ENCODE measurements at regions not wholly inside any gene's neighbourhood (a gene's known extent, or its start where the extent isn't known, plus 50 kb on each side); places are given as distances from the start of the nearest gene placed in this dataset.
A peak's percentile ranks its signal among the peaks of the same experiment; 100 is the strongest.

- Histone ChIP-seq H3K4me3 (ENCODE audit: insufficient read depth, low read depth, low read length) (no peak overlapping the region), H4K8ac (ENCODE audit: low read depth in 2 of 2, low read length in 2 of 2) (no peak overlapping the region), H3K27ac (ENCODE audit: insufficient read depth, low read length) (no peak overlapping the region), H3K9me1 (ENCODE audit: insufficient read depth, low read length) (peaks cover 4% of the 10 kb centered on the region; the same call in 1 of the 2 replicates), H2AK9ac (replicated peaks; ENCODE audit: low read depth, low read length, poor library complexity) (no peak overlapping the region), H3K9me3 (ENCODE audit: control insufficient read depth, insufficient read depth, low read length) (no peaks in the 10 kb centered on the region), H3K23ac (ENCODE audit: low read depth, low read length) (peak overlapping the region; percentile 24; the same call in 1 of the 2 replicates), H3K9ac (ENCODE audit: low read depth, low read length) (no peak overlapping the region), H3K36me3 (ENCODE audit: control insufficient read depth, insufficient read depth, low read length) (no peaks in the 10 kb centered on the region), H4K5ac (ENCODE audit: low read depth, low read length) (no peak overlapping the region), H3K18ac (ENCODE audit: low read depth, low read length) (no peak overlapping the region), H3K4me1 (ENCODE audit: control insufficient read depth, insufficient read depth, low read length) (peaks cover 2% of the 10 kb centered on the region; the same call in 1 of the 2 replicates), H4K91ac (ENCODE audit: insufficient read depth, low read depth, low read length) (no peak overlapping the region), H2BK15ac (ENCODE audit: low read depth, low read length) (no peak overlapping the region), H2AK5ac (ENCODE audit: low read depth, low read length) (peak overlapping the region; percentile 13; the same call in 1 of the 2 replicates), H3K4me2 (ENCODE audit: low read depth, low read length) (no peak overlapping the region), H4K20me1 (ENCODE audit: insufficient read depth, low read length) (no peaks in the 10 kb centered on the region), H3K27me3 (ENCODE audit: control insufficient read depth, insufficient read depth, low read length) (peaks cover 60% of the 10 kb centered on the region), H3K79me1 (ENCODE audit: low read depth in 1 of 2, low read length in 2 of 2) (no peaks in the 10 kb centered on the region), H2BK5ac (ENCODE audit: low read depth, low read length, poor library complexity, severe bottlenecking) (peak overlapping the region; percentile 58), H3K4ac (ENCODE audit: low read depth, low read length) (no peak overlapping the region), H2BK20ac (ENCODE audit: low read depth, low read length) (no peak overlapping the region), H3K14ac (replicated peaks; ENCODE audit: low read depth, low read length) (peak overlapping the region; percentile 5; the same call in 1 of the 2 replicates), H2BK120ac (ENCODE audit: low read depth, low read length) (no peak overlapping the region), H3K56ac (ENCODE audit: extremely low read depth, insufficient read depth, low read length) (no peak overlapping the region), H2AFZ (replicated peaks; ENCODE audit: low read length, poor library complexity) (no peak overlapping the region)
- ATAC-seq (ENCODE audit: low read depth) (no peak), DNase-seq (no peak)
- POLR2A ChIA-PET (ENCODE audit: unreplicated experiment) = no interaction called here
- dilution Hi-C loops (cut with HindIII; ENCODE audit: low sequenced_read_pairs, unreplicated experiment) = no loop called here
- intact Hi-C loops (cut with micrococcal nuclease) = no loop called here
- 63% methylated on average over 2 of the region's 5 CpGs; no CpG with 5 or more reads in 1 of the 2 experiments for WGBS, 2 experiments (ENCODE audit: extremely low coverage in 2 of 2, insufficient read length in 1 of 2)
- no TSS peak for BruUV-seq (replicated peaks)
- TF ChIP-seq MAZ (IDR thresholded peaks at IDR 0.05; ENCODE audit: borderline replicate concordance, low read depth, low read length) = no peak
- TF ChIP-seq MXI1 (IDR thresholded peaks at IDR 0.05; ENCODE audit: borderline replicate concordance, low read depth, low read length) = no peak
- TF ChIP-seq CEBPB (IDR thresholded peaks at IDR 0.05; ENCODE audit: low read depth, low read length) = no peak
- no peak for TF ChIP-seq FOS (IDR thresholded peaks at IDR 0.05; ENCODE audit: low read depth, low read length)
- TF ChIP-seq MAFK (IDR thresholded peaks at IDR 0.05; ENCODE audit: low read depth, low read length) = no peak
- TF ChIP-seq SMC3 (IDR thresholded peaks at IDR 0.05; ENCODE audit: low read depth, low read length) = no peak
- TF ChIP-seq POLR2A (IDR thresholded peaks at IDR 0.05; ENCODE audit: low read depth, low read length) = no peak
- TF ChIP-seq BHLHE40 (IDR thresholded peaks at IDR 0.05; ENCODE audit: low read depth, low read length) = no peak
- no peak for TF ChIP-seq CTCF (conservative IDR thresholded peaks at IDR 0.05; ENCODE audit: low read depth, low read length)
- no peak for TF ChIP-seq RFX5 (IDR thresholded peaks at IDR 0.05; ENCODE audit: low read depth, low read length)
- no peak for TF ChIP-seq RAD21 (IDR thresholded peaks at IDR 0.05; ENCODE audit: low read length)
- CTCF ChIA-PET = no interaction called here
- in situ Hi-C loops (cut with MboI; ENCODE audit: low sequenced_read_pairs) = no loop called here
Measured at GRCh38 chr15:70530017-70530499, 233.3 kb downstream of the UACA start.
